DMS153 treated with DMSO at 0.1 percent for 48 hours (cell line): ENCODE measurements at regions not wholly inside any gene's neighbourhood (a gene's known extent, or its start where the extent isn't known, plus 50 kb on each side); places are given as distances from the start of the nearest gene placed in this dataset.

ENCODE experiments used
- DNase-seq: peaks from one replicate; lab custom pipeline; 2025; ENCODE audit not compliant: unreplicated experiment; lab: John Stamatoyannopoulos, UW

- no peak for DNase-seq
Measured at GRCh38 chr16:76899767-76900166, 291.2 kb upstream of the MON1B start.

GRCh38 chr16:76900285-76901263 is 290.4 kb upstream of the MON1B start:
- DNase-seq, result no peak

- DNase-seq, result no peak
Measured at GRCh38 chr16:76906552-76906951, 284.4 kb upstream of the MON1B start.

- DNase-seq, result no peak
Measured at GRCh38 chr16:76910931-76911330, 280.1 kb upstream of the MON1B start.

- no peak for DNase-seq
Measured at GRCh38 chr16:76913046-76913445, 277.9 kb upstream of the MON1B start.

- no peak for DNase-seq
Measured at GRCh38 chr16:76926042-76926441, 264.9 kb upstream of the MON1B start.

- DNase-seq, result no peak
Measured at GRCh38 chr16:76926595-76926994, 264.4 kb upstream of the MON1B start.

GRCh38 chr16:76931186-76931585 is 259.8 kb upstream of the MON1B start:
- DNase-seq, result no peak

- DNase-seq, result no peak
Measured at GRCh38 chr16:76932541-76933211, 258.3 kb upstream of the MON1B start.

GRCh38 chr16:76940251-76940650 is 250.7 kb upstream of the MON1B start:
- no peak for DNase-seq

GRCh38 chr16:76941113-76941512 is 249.9 kb upstream of the MON1B start:
- DNase-seq, result no peak

- DNase-seq, result no peak
Measured at GRCh38 chr16:76942089-76942488, 248.9 kb upstream of the MON1B start.

GRCh38 chr16:76943921-76944320 is 247.1 kb upstream of the MON1B start:
- DNase-seq, result peak; percentile 10

- peak; percentile 52 for DNase-seq
Measured at GRCh38 chr16:76946879-76947278, 244.1 kb upstream of the MON1B start.

GRCh38 chr16:76947749-76948148 is 243.2 kb upstream of the MON1B start:
- DNase-seq, result no peak

GRCh38 chr16:76955629-76956028 is 235.4 kb upstream of the MON1B start:
- DNase-seq, result no peak

- no peak for DNase-seq
Measured at GRCh38 chr16:76956394-76956793, 234.6 kb upstream of the MON1B start.

- no peak for DNase-seq
Measured at GRCh38 chr16:76956841-76957240, 234.1 kb upstream of the MON1B start.

- no peak for DNase-seq
Measured at GRCh38 chr16:76959166-76959565, 231.8 kb upstream of the MON1B start.

- no peak for DNase-seq
Measured at GRCh38 chr16:76963614-76964315, 227.2 kb upstream of the MON1B start.

- DNase-seq, result no peak
Measured at GRCh38 chr16:76964464-76965154, 226.4 kb upstream of the MON1B start.
